GM23248 (cell line): ENCODE measurements at regions not wholly inside any gene's neighbourhood (a gene's known extent, or its start where the extent isn't known, plus 50 kb on each side); places are given as distances from the start of the nearest gene placed in this dataset.

Experiments used
- DNase-seq: peaks from one replicate; pipeline ENCODE4 v3.0.0-alpha.2; 2015
- H2AFZ ChIP-seq: fragments of 200-600 bp; sonication (generic); 2 replicates; pipeline ENCODE4 v1.6.1; 2016; ENCODE audit warnings: antibody characterized with exemption
- H3F3A ChIP-seq: fragments of 200-600 bp; sonication (generic); 2 replicates; pipeline ENCODE4 v1.6.1; 2016; ENCODE audit warnings: mild to moderate bottlenecking, antibody characterized with exemption, mixed run types; ENCODE audit not compliant: insufficient read depth
- H3K27ac ChIP-seq: fragments of 200-600 bp; sonication (generic); 2 replicates; pipeline ENCODE4 v1.5.1; 2016; ENCODE audit warnings: mild to moderate bottlenecking
- H3K27me3 ChIP-seq: fragments of 200-600 bp; sonication (generic); replicated peaks from 2 replicates; pipeline ENCODE4 v1.6.1; 2016; ENCODE audit warnings: mild to moderate bottlenecking; ENCODE audit not compliant: insufficient read depth
- H3K36me3 ChIP-seq: fragments of 200-600 bp; sonication (generic); 2 replicates; pipeline ENCODE4 v1.6.1; 2016; ENCODE audit warnings: low read depth, mild to moderate bottlenecking
- H3K4me1 ChIP-seq: fragments of 200-600 bp; sonication (generic); 2 replicates; pipeline ENCODE4 v1.6.1; 2016; ENCODE audit warnings: mild to moderate bottlenecking; ENCODE audit not compliant: insufficient read depth
- H3K4me2 ChIP-seq: fragments of 200-600 bp; sonication (generic); one replicate; pipeline ENCODE4 v1.6.1; 2016; ENCODE audit warnings: mild to moderate bottlenecking; ENCODE audit not compliant: unreplicated experiment
- H3K4me3 ChIP-seq: fragments of 200-600 bp; sonication (generic); 2 replicates; pipeline ENCODE4 v1.5.1; 2016; ENCODE audit warnings: mild to moderate bottlenecking
- H3K79me2 ChIP-seq: fragments of 200-600 bp; sonication (generic); 2 replicates; pipeline ENCODE4 v1.6.1; 2016; ENCODE audit warnings: mild to moderate bottlenecking; ENCODE audit not compliant: insufficient read depth
- H3K9ac ChIP-seq: fragments of 200-600 bp; sonication (generic); 2 replicates; pipeline ENCODE4 v1.6.1; 2016; ENCODE audit warnings: mild to moderate bottlenecking
- H3K9me2 ChIP-seq: fragments of 200-600 bp; sonication (generic); 2 replicates; pipeline ENCODE4 v1.6.1; 2016; ENCODE audit warnings: mixed run types, mild to moderate bottlenecking, moderate library complexity; ENCODE audit not compliant: insufficient read depth
- H3K9me3 ChIP-seq: fragments of 200-600 bp; sonication (generic); one replicate; pipeline ENCODE4 v1.6.1; 2017; ENCODE audit warnings: low read depth
- H4K20me1 ChIP-seq: fragments of 200-600 bp; sonication (generic); 2 replicates; pipeline ENCODE4 v1.6.0; 2016; ENCODE audit not compliant: insufficient read depth
- EZH2 ChIP-seq: fragments of 200-600 bp; sonication (generic); IDR thresholded peaks from 2 replicates; pipeline ENCODE4 v1.6.1; 2018; ENCODE audit warnings: antibody characterized with exemption, mild to moderate bottlenecking; ENCODE audit not compliant: insufficient read depth, poor library complexity, severe bottlenecking
- EZH2phosphoT487 ChIP-seq: fragments of 200-600 bp; sonication (generic); IDR thresholded peaks from 2 replicates; pipeline ENCODE4 v1.6.1; 2018; ENCODE audit warnings: antibody characterized with exemption, moderate library complexity, mild to moderate bottlenecking, low read depth; ENCODE audit not compliant: insufficient read depth
- WGBS, 2 experiments: methylation state at CpG; one replicate each; pipeline ENCODE4 v1.1.6; 2015 to 2017; ENCODE audit warnings: low lambda C conversion rate in 2 of 2, low coverage in 1 of 2; ENCODE audit errors: missing lambda C conversion rate in 2 of 2; 5-methylcytosine and 5-hydroxymethylcytosine counted together
- in situ Hi-C: fragments of 300-500 bp; cut with MboI; formaldehyde crosslinking; loops from 2 replicates; pipeline ENCODE4 v1.15.0; 2020

DNA sequence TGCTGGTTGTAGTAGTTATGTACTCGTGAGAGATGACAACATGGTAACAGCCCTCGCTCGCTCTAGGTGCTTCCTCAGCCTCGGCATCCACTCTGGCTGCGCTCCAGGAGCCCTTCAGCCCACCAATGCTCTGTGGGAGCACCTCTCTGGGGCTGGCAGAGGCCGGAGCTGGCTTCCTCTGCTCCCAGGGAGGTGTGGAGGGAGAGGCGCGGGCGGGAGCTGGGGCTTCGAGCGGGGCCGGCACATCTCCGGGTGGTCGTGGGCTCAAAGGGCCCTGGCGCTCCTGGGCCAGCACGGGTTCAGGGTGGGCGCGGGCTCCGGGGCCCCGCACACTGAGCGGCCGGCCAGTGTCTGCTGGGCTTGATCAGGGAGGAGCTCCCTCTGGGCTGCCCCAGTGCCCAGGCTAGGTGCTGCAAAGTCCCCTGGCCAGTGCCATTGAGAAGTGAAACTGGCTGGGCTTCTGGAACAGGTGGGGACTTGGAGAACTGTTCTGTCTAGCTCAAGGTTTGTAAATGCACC is 1012.1 kb downstream of the CNTNAP5 start:
- no peak for DNase-seq
- H3K9ac ChIP-seq: no peak overlapping the region
- WGBS, 2 experiments: 32 to 72% methylated on average over 5 to 20 of the region's 22 CpGs
- no peak overlapping the region for H3K4me3 ChIP-seq
- no peaks in the 10 kb centered on the region for H3K9me2 ChIP-seq
- H3K79me2 ChIP-seq: no peaks in the 10 kb centered on the region
- H3K9me3 ChIP-seq: no peaks in the 10 kb centered on the region
- H3K4me2 ChIP-seq: no peak overlapping the region
- H3K27ac ChIP-seq: no peak overlapping the region
- H3K36me3 ChIP-seq: no peaks in the 10 kb centered on the region
- in situ Hi-C loops: no loop called here
- no peak overlapping the region for H2AFZ ChIP-seq
- H3K27me3 ChIP-seq: no peaks in the 10 kb centered on the region
- no peaks in the 10 kb centered on the region for H3F3A ChIP-seq
- TF ChIP-seq EZH2phosphoT487 (no peak), EZH2 (no peak)
- H3K4me1 ChIP-seq: no peaks in the 10 kb centered on the region
- H4K20me1 ChIP-seq: no peaks in the 10 kb centered on the region

- Histone ChIP-seq H3F3A (no peaks in the 10 kb centered on the region), H3K4me3 (no peak overlapping the region), H3K27me3 (no peaks in the 10 kb centered on the region), H4K20me1 (no peaks in the 10 kb centered on the region), H3K9ac (no peak overlapping the region), H3K4me1 (no peaks in the 10 kb centered on the region), H3K9me2 (no peaks in the 10 kb centered on the region), H3K4me2 (no peak overlapping the region), H3K36me3 (no peaks in the 10 kb centered on the region), H3K27ac (no peak overlapping the region), H2AFZ (no peak overlapping the region), H3K9me3 (no peaks in the 10 kb centered on the region), H3K79me2 (no peaks in the 10 kb centered on the region)
- in situ Hi-C loops: no loop called here
- TF ChIP-seq EZH2phosphoT487: no peak
- WGBS, 2 experiments: 0 to 2% methylated on average over 2 of the region's 2 CpGs
- DNase-seq: no peak
These were observed 1016.8 kb downstream of the CNTNAP5 start for GRCh38 chr2:125041846-125042245.

DNA sequence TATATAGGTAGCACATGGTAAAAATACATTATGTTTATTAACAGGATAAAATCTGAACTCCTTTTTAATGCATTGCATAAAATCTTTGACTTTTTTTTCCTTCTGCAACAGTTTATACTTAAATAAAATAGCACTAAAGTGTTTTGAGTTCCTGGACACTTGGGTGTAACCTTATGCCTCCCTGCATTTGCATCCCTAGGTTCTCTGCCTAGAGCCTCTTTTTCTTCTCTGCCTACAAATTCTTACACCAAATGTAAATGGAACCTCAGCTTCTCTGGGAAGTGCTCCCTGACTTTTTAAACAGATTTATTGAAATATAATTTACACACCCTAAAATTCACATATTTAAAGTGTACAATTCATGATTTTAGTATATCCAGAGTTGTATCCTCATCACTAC is 1017.6 kb downstream of the CNTNAP5 start:
- Histone ChIP-seq H3K27me3 (no peaks in the 10 kb centered on the region), H3K9me3 (no peaks in the 10 kb centered on the region), H3K4me2 (no peak overlapping the region), H3K9ac (no peak overlapping the region), H2AFZ (no peak overlapping the region), H3K36me3 (no peaks in the 10 kb centered on the region), H3K4me3 (no peak overlapping the region), H3K4me1 (no peaks in the 10 kb centered on the region), H4K20me1 (no peaks in the 10 kb centered on the region), H3K27ac (no peak overlapping the region), H3F3A (no peaks in the 10 kb centered on the region), H3K9me2 (no peaks in the 10 kb centered on the region), H3K79me2 (no peaks in the 10 kb centered on the region)
- in situ Hi-C loops: no loop called here
- TF ChIP-seq EZH2 (no peak), EZH2phosphoT487 (no peak)
- DNase-seq: no peak

- no peak overlapping the region for H3K27ac ChIP-seq
- H2AFZ ChIP-seq: no peak overlapping the region
- H3K36me3 ChIP-seq: no peaks in the 10 kb centered on the region
- no peaks in the 10 kb centered on the region for H3F3A ChIP-seq
- TF ChIP-seq EZH2phosphoT487: no peak
- no peak for TF ChIP-seq EZH2
- no peaks in the 10 kb centered on the region for H3K4me1 ChIP-seq
- no peaks in the 10 kb centered on the region for H3K9me3 ChIP-seq
- H3K4me2 ChIP-seq: no peak overlapping the region
- 22 to 28% methylated on average over 4 of the region's 4 CpGs for WGBS, 2 experiments
- no peaks in the 10 kb centered on the region for H3K27me3 ChIP-seq
- H3K4me3 ChIP-seq: no peak overlapping the region
- no peak for DNase-seq
- in situ Hi-C loops: no loop called here
- H3K79me2 ChIP-seq: no peaks in the 10 kb centered on the region
- no peaks in the 10 kb centered on the region for H4K20me1 ChIP-seq
- H3K9me2 ChIP-seq: no peaks in the 10 kb centered on the region
- H3K9ac ChIP-seq: no peak overlapping the region
These were observed 1045.8 kb downstream of the CNTNAP5 start for GRCh38 chr2:125070726-125071505.

GRCh38 chr2:125073440-125073839 is 1048.4 kb downstream of the CNTNAP5 start:
- in situ Hi-C loops: no loop called here
- WGBS, 2 experiments: 52 to 57% methylated on average over 3 of the region's 3 CpGs
- Histone ChIP-seq H3K4me3 (no peak overlapping the region), H3K27me3 (no peaks in the 10 kb centered on the region), H3K36me3 (no peaks in the 10 kb centered on the region), H3K9ac (no peak overlapping the region), H4K20me1 (no peaks in the 10 kb centered on the region), H3F3A (no peaks in the 10 kb centered on the region), H3K9me2 (no peaks in the 10 kb centered on the region), H3K4me2 (no peak overlapping the region), H3K79me2 (no peaks in the 10 kb centered on the region), H2AFZ (no peak overlapping the region), H3K4me1 (no peaks in the 10 kb centered on the region), H3K27ac (no peak overlapping the region), H3K9me3 (no peaks in the 10 kb centered on the region)
- no peak for DNase-seq
- TF ChIP-seq EZH2phosphoT487: no peak
- no peak for TF ChIP-seq EZH2
